RPMI7951 (cell line): ENCODE measurements at regions not wholly inside any gene's neighbourhood (a gene's known extent, or its start where the extent isn't known, plus 50 kb on each side); places are given as distances from the start of the nearest gene placed in this dataset.

Source experiments
- DNase-seq: peaks from one replicate; pipeline ENCODE4 v3.0.0-alpha.2; 2012; ENCODE audit warnings: low read depth

- no peak for DNase-seq
Observed at GRCh38 chr2:510839-511238, 166.4 kb downstream of the TMEM18 start.

- no peak for DNase-seq
Observed at GRCh38 chr2:509888-510287, 167.3 kb downstream of the TMEM18 start.

GRCh38 chr2:508121-508520, 169.1 kb downstream of the TMEM18 start:
- no peak for DNase-seq

GRCh38 chr2:506866-507265, 170.3 kb downstream of the TMEM18 start:
- no peak for DNase-seq

GRCh38 chr2:506451-506850, 170.8 kb downstream of the TMEM18 start:
- DNase-seq = no peak

- DNase-seq = no peak
Observed at GRCh38 chr2:505941-506340, 171.3 kb downstream of the TMEM18 start.

GRCh38 chr2:503288-503999, 173.8 kb downstream of the TMEM18 start:
- DNase-seq = no peak

- no peak for DNase-seq
Observed at GRCh38 chr2:502831-503230, 174.4 kb downstream of the TMEM18 start.

- DNase-seq = no peak
Observed at GRCh38 chr2:501667-502066, 175.5 kb downstream of the TMEM18 start.

- DNase-seq = peak; percentile 15
Observed at GRCh38 chr2:501130-501529, 176.1 kb downstream of the TMEM18 start.

GRCh38 chr2:499726-500125, 177.5 kb downstream of the TMEM18 start:
- no peak for DNase-seq

- DNase-seq = no peak
Observed at GRCh38 chr2:498493-499178, 178.6 kb downstream of the TMEM18 start.

GRCh38 chr2:497770-498492, 179.3 kb downstream of the TMEM18 start:
- peak; percentile 35 for DNase-seq

- no peak for DNase-seq
Observed at GRCh38 chr2:496729-497128, 180.5 kb downstream of the TMEM18 start.

GRCh38 chr2:495745-496275, 181.4 kb downstream of the TMEM18 start:
- DNase-seq = no peak

- DNase-seq = no peak
Observed at GRCh38 chr2:494853-495252, 182.4 kb downstream of the TMEM18 start.

GRCh38 chr2:493228-493627, 184.0 kb downstream of the TMEM18 start:
- no peak for DNase-seq

- DNase-seq = no peak
Observed at GRCh38 chr2:492178-492577, 185.0 kb downstream of the TMEM18 start.

GRCh38 chr2:489838-490237, 187.4 kb downstream of the TMEM18 start:
- DNase-seq = no peak

- no peak for DNase-seq
Observed at GRCh38 chr2:489084-489483, 188.1 kb downstream of the TMEM18 start.

- DNase-seq = no peak
Observed at GRCh38 chr2:487186-488079, 189.8 kb downstream of the TMEM18 start.

GRCh38 chr2:486371-486770, 190.8 kb downstream of the TMEM18 start:
- DNase-seq = no peak
